ENCODE measurements at regions not wholly inside any gene's neighbourhood (a gene's known extent, or its start where the extent isn't known, plus 50 kb on each side); places are given as distances from the start of the nearest gene placed in this dataset.
"Not testable (repeated sequence)": the region's sequence is repeated elsewhere in the genome, so short reads cannot be mapped to it uniquely, and the experiment has no call there.

- no peak for DNase-seq (ENCODE audit: low spot score in 2 of 2)
- no peak for FAIRE-seq
These were observed 469.3 kb upstream of the CDIN1 start for GRCh38 chr15:36109943-36110658.

- FAIRE-seq (no peak), DNase-seq (ENCODE audit: low spot score in 2 of 2) (no peak)
These were observed 468.8 kb upstream of the CDIN1 start for GRCh38 chr15:36110659-36110993.

GRCh38 chr15:36117296-36117787 lies 462.1 kb upstream of the CDIN1 start:
- no peak for FAIRE-seq
- no peak for DNase-seq (ENCODE audit: low spot score in 2 of 2)

- no peak for DNase-seq (ENCODE audit: low spot score in 2 of 2)
- FAIRE-seq, result no peak
These were observed 453.2 kb upstream of the CDIN1 start for GRCh38 chr15:36126194-36126593.

- FAIRE-seq (peak; percentile 10), DNase-seq (ENCODE audit: low spot score in 2 of 2) (no peak)
These were observed 448.6 kb upstream of the CDIN1 start for GRCh38 chr15:36130641-36131310.

GRCh38 chr15:36133742-36134141 lies 445.7 kb upstream of the CDIN1 start:
- no peak for DNase-seq (ENCODE audit: low spot score in 2 of 2)
- FAIRE-seq, result no peak

GRCh38 chr15:36136049-36136448 lies 443.4 kb upstream of the CDIN1 start:
- no peak for FAIRE-seq

GRCh38 chr15:36152936-36153335 lies 426.5 kb upstream of the CDIN1 start:
- no peak for DNase-seq (ENCODE audit: low spot score in 2 of 2)
- FAIRE-seq, result no peak

More at GRCh38 chr15:36136049-36136448, 443.4 kb upstream of the CDIN1 start:
- no peak for DNase-seq (ENCODE audit: low spot score in 2 of 2)

GRCh38 chr15:36156879-36157427 lies 422.5 kb upstream of the CDIN1 start:
- DNase-seq (ENCODE audit: low spot score in 2 of 2), result no peak
- FAIRE-seq, result no peak

GRCh38 chr15:36160351-36160750 lies 419.1 kb upstream of the CDIN1 start:
- FAIRE-seq, result no peak
- no peak for DNase-seq (ENCODE audit: low spot score in 2 of 2)

GRCh38 chr15:36161108-36161507 lies 418.3 kb upstream of the CDIN1 start:
- no peak for FAIRE-seq
- DNase-seq (ENCODE audit: low spot score in 2 of 2), result no peak

- DNase-seq (ENCODE audit: low spot score in 2 of 2) (no peak), FAIRE-seq (no peak)
These were observed 417.6 kb upstream of the CDIN1 start for GRCh38 chr15:36161771-36162212.

- FAIRE-seq; DNase-seq (ENCODE audit: low spot score in 2 of 2): not testable (repeated sequence)
These were observed 415.4 kb upstream of the CDIN1 start for GRCh38 chr15:36163983-36164382.

- FAIRE-seq, result no peak
These were observed 406.5 kb upstream of the CDIN1 start for GRCh38 chr15:36172955-36173354.

GRCh38 chr15:36175186-36175740 lies 404.2 kb upstream of the CDIN1 start:
- FAIRE-seq, result no peak
- DNase-seq (ENCODE audit: low spot score in 2 of 2), result no peak

More at GRCh38 chr15:36172955-36173354, 406.5 kb upstream of the CDIN1 start:
- no peak for DNase-seq (ENCODE audit: low spot score in 2 of 2)

GRCh38 chr15:36175741-36176291 lies 403.6 kb upstream of the CDIN1 start:
- FAIRE-seq (peak; percentile 49), DNase-seq (ENCODE audit: low spot score in 2 of 2) (no peak)

GRCh38 chr15:36177590-36178302 lies 401.7 kb upstream of the CDIN1 start:
- FAIRE-seq (no peak), DNase-seq (ENCODE audit: low spot score in 2 of 2) (no peak)

- no peak for DNase-seq (ENCODE audit: low spot score in 2 of 2)
- FAIRE-seq, result no peak
These were observed 401.2 kb upstream of the CDIN1 start for GRCh38 chr15:36178303-36178633.

- FAIRE-seq, result no peak
- no peak for DNase-seq (ENCODE audit: low spot score in 2 of 2)
These were observed 396.2 kb upstream of the CDIN1 start for GRCh38 chr15:36183201-36183600.

GRCh38 chr15:36185438-36185837 lies 394.0 kb upstream of the CDIN1 start:
- DNase-seq (ENCODE audit: low spot score in 2 of 2), result no peak

More at GRCh38 chr15:36185438-36185837, 394.0 kb upstream of the CDIN1 start:
- no peak for FAIRE-seq

Measured in frontal cortex (tissue), 3 donors.